Endothelial cell of umbilical vein (primary cell): ENCODE measurements at regions not wholly inside any gene's neighbourhood (a gene's known extent, or its start where the extent isn't known, plus 50 kb on each side); places are given as distances from the start of the nearest gene placed in this dataset.

ENCODE experiments used
- CTCF ChIP-seq, 2 donors: IDR thresholded peaks; 1 replicate in 1 of 2; 2 replicates in 1 of 2; pipeline ENCODE4 v1.5.1; 2011; ENCODE audit warnings: low read length in 2 of 2, mild to moderate bottlenecking in 2 of 2, moderate library complexity in 2 of 2, control low read depth in 1 of 2, inconsistent platforms in 1 of 2, low read depth in 1 of 2; ENCODE audit not compliant: insufficient read depth in 1 of 2; ENCODE audit errors: extremely low read depth in 1 of 2
- EZH2 ChIP-seq: IDR thresholded peaks from 2 replicates; pipeline ENCODE4 v1.6.1; 2012; ENCODE audit warnings: borderline replicate concordance, low read depth, mild to moderate bottlenecking, moderate library complexity, low read length, inconsistent platforms; ENCODE audit not compliant: severe bottlenecking
- FOS ChIP-seq: IDR thresholded peaks from 2 replicates; pipeline ENCODE4 v1.6.1; 2011; ENCODE audit warnings: mild to moderate bottlenecking, low read length, moderate library complexity, borderline replicate concordance; ENCODE audit not compliant: insufficient read depth
- JUN ChIP-seq: IDR thresholded peaks from 2 replicates; pipeline ENCODE4 v1.6.1; 2011; ENCODE audit warnings: borderline replicate concordance, low read depth; ENCODE audit not compliant: insufficient read length, insufficient read depth
- POLR2A ChIP-seq: IDR thresholded peaks from 2 replicates; pipeline ENCODE4 v1.6.1; 2012; ENCODE audit warnings: low read depth, mild to moderate bottlenecking, control low read depth, low read length
- POLR2AphosphoS5 ChIP-seq: IDR thresholded peaks from 2 replicates; pipeline ENCODE4 v1.6.1; 2012; ENCODE audit warnings: low read depth, mild to moderate bottlenecking, control low read depth, low read length, moderate library complexity; ENCODE audit not compliant: insufficient read depth
- TF ChIP-seq, protein P1 (sequence below): IDR thresholded peaks from 2 replicates; pipeline ENCODE4 v1.6.1; 2011; ENCODE audit not compliant: insufficient read depth, insufficient read length

DNA sequence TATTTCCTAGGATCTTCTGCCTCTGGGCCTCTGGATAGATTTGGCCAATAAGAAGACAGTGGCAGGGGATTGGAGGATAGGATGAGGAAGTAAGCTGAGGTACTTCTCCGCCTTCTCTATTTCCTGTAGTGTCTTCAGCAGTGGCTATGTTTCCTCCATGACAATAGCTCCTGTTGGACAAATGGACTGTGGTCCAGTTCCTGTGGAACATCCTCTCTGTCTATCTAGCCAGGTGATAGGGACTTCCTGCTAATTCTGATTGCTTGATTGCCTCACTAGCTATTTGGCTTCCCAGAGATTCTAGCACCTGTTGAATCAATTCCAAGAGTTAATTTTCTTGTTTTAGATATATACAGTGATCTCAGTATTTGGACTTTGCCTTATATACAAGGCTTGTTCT lies 456.2 kb upstream of the NECTIN3 start:
- TF ChIP-seq POLR2A (no peak), EZH2 (no peak), CTCF (IDR thresholded peaks at IDR 0.05; ENCODE audit: extremely low read depth in 1 of 2, insufficient read depth in 1 of 2, low read depth in 1 of 2, low read length in 2 of 2) (no peak), JUN (no peak), FOS (no peak), POLR2AphosphoS5 (no peak)
- TF ChIP-seq, protein P1, sequence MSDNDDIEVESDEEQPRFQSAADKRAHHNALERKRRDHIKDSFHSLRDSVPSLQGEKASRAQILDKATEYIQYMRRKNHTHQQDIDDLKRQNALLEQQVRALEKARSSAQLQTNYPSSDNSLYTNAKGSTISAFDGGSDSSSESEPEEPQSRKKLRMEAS = no peak
